ENCODE measurements at regions not wholly inside any gene's neighbourhood (a gene's known extent, or its start where the extent isn't known, plus 50 kb on each side); places are given as distances from the start of the nearest gene placed in this dataset.
A peak's percentile ranks its signal among the peaks of the same experiment; 100 is the strongest.

DNA sequence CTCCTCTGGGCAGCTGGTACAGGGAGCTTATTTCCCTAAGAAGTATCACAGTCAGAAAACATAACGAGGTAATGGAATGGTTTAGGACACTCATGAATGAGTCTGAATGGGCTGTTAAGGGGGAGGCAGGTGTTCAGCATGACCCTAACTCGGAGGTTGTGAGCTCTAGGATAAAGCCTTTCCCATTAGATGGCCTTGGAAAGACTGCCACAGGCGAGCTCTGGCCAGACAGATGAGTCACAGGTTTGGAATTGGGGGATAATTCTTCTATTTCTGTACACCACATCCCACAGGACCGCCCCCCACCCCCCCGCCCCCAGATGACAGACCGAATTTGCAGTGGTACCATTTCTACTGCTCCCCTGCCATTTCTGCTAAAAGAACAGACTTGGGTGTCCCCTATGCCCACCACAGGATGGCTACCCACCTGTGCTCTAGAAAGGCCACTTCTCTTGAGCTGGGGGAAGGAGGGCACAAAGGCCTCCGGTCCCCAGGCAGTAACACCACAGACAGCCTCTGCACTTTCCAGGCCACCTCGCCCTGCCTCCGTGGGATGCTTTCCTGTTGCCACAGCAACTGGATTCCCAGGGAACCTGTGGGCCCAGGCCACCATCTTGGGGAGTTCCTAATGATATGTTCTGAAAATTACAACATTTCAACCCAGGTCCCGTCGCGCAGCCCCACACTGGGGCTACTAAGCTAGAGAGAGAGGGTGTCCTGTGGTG lies 76.7 kb downstream of the TRIM29 start:
- no peak for DNase-seq
- Histone ChIP-seq H3K4me3 (no peak overlapping the region), H3K36me3 (no peaks in the 10 kb centered on the region), H3K9me3 (no peaks in the 10 kb centered on the region), H3K27me3 (no peaks in the 10 kb centered on the region)

DNA sequence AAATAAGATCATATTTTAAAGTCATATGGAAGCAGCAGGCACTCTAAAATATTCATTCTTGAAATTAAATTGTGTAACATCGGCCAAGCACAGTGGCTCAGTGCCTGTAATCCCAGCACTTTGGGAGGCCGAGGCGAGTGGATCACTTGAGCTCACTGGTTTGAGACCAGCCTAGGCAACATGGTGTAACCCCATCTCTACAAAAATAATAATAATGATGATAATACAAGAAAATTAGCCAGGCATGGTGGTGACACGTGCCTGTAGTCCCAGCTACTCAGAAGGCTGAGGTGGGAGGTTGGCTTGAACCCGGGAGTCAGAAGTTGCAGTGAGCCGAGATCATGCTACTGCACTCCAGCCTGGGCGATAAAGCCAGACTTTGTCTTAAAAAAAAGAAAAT lies 77.4 kb downstream of the TRIM29 start:
- Histone ChIP-seq H3K27me3 (no peaks in the 10 kb centered on the region), H3K36me3 (no peaks in the 10 kb centered on the region), H3K4me3 (no peak overlapping the region), H3K9me3 (no peaks in the 10 kb centered on the region)
- DNase-seq, result no peak

DNA sequence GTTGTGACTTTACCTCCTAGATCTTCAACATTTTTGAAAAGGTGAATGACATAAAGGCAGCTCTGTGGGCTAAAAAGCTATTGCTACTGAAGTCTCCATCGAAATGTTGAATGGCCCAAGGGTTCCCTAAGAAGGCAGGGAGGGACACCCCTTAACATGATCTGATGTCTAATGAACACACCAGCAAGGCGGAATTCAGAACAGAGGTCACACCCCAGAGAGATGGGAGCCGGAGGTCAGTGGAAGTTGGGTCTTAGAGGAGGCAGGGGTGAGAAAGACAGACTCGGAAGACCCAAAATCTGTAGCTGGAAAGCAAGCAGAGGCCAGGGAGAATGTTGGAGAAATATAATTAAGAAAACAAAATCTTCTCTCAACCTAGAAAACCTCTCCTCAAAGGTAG lies 79.0 kb downstream of the TRIM29 start:
- DNase-seq, result no peak
- no peaks in the 10 kb centered on the region for H3K27me3 ChIP-seq
- no peak overlapping the region for H3K4me3 ChIP-seq
- no peaks in the 10 kb centered on the region for H3K9me3 ChIP-seq
- no peaks in the 10 kb centered on the region for H3K36me3 ChIP-seq

DNA sequence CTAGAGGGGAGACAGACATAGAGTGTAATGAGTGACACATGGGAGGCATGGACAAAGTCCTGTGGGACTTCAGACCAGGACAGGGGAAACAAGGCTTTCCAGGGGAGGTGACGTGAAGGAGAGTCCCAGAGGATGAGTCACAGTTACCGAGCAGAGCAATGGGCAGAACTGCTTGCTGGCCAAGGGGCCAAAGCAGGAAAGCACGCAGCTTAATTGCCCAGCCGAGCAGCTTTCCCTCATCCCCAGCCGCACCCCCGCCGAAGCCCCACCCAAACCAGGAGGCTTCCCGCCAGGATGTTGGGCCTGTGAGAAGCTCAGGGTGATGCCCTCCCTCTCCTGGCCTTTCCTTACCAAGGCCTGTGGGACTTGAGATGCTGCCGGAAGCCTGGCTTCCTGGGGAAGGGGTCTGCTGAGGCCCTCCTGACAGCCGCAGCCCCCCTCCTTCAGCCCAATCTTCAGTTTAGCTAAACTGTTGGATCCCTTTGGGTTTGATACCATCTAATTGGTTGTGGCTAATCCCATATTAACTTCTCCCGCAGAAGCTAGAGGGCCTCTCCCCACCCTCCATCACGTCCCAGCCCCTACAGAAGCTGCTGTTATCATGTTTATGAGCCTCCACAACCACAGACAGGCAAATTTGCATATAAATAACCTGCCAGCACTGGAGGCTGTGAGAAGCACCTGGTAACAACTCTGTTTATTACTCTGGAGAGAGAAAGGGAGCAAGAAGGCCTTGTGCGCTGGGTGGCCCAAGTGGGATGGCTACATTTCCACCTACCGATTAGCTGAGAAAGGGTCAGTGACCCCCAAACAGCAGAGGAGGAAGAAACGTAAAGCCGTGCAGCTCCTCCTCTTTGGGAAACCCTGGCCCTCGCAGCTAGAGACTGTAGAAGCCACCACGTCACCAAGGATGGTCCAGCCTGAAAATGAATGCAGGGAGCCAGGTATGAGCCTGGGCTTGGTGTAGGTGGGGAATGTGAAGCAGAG lies 80.0 kb downstream of the TRIM29 start:
- Histone ChIP-seq H3K27me3 (no peaks in the 10 kb centered on the region), H3K9me3 (no peaks in the 10 kb centered on the region), H3K4me3 (no peak overlapping the region), H3K36me3 (no peaks in the 10 kb centered on the region)
- peak; percentile 30 for DNase-seq

DNA sequence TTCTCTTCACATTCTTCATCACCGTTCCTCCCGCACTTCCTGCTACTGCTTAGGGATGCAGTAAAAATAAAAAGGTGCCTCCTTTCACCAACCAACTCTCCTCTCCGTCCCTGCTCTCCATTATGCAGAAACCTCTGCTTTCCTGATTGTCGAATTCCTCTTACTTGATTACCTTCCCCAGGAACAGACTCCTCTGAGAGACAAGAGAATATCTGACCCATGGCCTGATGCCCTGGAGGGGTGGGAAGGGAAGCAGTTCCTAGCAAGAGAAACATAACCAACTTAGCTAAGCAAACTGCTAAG lies 80.9 kb downstream of the TRIM29 start:
- Histone ChIP-seq H3K9me3 (no peaks in the 10 kb centered on the region), H3K27me3 (no peaks in the 10 kb centered on the region), H3K36me3 (no peaks in the 10 kb centered on the region), H3K4me3 (no peak overlapping the region)
- no peak for DNase-seq

DNA sequence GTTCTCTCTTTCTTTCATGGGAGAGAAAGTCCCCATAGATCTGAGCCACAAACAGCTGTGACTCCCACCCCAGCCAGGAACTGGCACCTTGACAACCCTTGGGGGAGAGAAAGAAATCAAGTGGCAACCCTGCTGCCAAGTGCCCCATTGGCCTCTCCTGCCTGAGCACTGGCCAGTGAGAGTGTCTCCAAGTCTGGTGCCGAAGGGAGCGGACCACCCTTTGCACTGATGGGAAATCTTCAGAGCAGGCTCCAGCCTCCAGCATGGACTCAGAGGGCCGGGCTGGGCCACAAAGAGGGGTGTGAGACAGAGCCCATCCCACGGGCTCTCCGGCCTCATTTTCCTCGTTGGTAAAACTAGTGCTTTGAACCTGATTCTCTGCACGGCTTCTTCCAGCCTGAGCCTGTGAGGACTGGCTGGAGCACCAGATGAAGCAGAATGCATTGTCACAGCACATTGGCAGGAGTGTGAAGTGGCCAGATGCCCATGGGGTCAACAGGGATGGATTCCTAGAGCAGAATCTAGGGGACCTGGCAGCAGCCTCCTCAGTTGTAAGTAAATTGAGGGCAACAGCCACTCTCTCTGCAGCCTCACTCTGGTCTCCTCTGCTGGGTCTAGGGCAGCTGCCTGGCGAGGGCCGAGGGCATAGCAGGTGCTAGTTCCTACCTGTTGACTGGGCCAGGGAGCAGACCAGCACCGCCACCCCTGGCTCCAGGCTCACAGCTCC lies 81.4 kb downstream of the TRIM29 start:
- Histone ChIP-seq H3K9me3 (no peaks in the 10 kb centered on the region), H3K4me3 (no peak overlapping the region), H3K27me3 (no peaks in the 10 kb centered on the region), H3K36me3 (no peaks in the 10 kb centered on the region)
- no peak for DNase-seq

DNA sequence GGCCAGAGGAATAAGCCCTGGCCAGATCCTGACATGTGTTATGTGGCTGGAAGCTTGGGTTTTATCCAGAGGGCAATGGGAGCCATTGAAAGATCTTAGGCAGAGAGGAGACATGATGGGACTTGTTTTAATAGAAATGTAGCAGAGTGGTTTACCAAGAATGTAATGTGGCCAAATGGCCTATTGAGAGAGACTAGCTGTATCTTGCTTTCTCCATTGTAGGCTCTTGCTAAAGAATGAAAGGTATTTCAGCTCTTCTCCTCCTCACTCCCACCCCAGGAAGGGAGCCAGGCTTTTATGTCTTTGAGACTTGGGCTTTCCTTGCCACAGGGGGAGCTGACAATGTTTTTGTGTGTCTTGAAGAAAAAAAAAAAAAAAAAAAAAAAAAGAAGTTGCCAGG lies 82.3 kb downstream of the TRIM29 start:
- no peaks in the 10 kb centered on the region for H3K36me3 ChIP-seq
- H3K9me3 ChIP-seq, result no peaks in the 10 kb centered on the region
- H3K4me3 ChIP-seq, result no peak overlapping the region
- no peaks in the 10 kb centered on the region for H3K27me3 ChIP-seq
- DNase-seq, result no peak

DNA sequence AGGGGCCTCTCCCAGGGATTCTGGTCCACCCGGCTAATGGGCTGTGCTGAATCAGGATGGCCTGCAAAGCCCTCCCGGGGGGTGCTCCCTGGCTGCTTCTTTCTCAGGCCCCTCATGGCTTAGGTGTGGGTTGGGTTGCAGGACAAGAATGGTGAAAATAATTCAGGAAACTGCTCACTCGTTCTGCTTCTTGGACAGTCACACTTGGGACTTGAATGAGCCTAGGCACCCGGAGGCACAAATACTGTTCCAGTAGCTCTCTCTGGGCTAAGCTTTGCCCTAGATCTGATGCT lies 83.2 kb downstream of the TRIM29 start:
- no peaks in the 10 kb centered on the region for H3K36me3 ChIP-seq
- H3K27me3 ChIP-seq, result no peaks in the 10 kb centered on the region
- no peak for DNase-seq
- H3K4me3 ChIP-seq, result no peak overlapping the region
- H3K9me3 ChIP-seq, result no peaks in the 10 kb centered on the region

DNA sequence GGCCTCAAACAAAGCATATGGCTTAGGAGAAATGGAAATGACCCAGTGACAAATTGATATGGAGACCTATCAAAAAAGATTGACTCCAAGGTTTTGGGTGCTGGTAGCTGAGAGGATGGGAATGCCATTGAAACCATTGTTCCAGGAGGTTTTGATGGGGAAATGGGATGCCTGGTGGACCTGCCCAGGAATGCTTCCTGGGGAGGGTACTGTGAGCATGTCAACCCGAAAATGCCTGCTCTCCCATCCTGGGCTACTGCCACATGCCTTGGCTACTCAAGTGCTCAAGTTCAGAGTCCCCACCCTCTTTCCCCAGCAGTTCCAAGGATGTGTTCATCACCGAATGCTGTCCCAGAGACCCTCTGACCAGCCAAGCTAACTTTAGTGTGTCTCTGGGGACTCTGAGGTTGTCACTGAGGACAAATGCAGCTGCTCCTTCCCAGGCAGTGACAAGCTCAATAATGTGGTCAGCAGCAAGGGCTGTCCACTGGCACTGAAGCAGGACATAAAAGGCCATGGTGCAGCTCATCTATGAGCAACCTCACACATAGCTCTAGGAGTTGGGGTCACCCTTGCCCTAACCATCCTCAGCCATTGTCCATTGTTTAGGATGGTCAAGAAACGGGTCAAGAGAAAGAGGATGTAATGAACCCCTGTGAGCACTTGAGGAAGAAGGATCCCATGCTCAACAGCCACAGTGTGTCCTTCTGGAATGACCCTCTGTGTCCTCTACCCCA lies 83.7 kb downstream of the TRIM29 start:
- Histone ChIP-seq H3K27me3 (no peaks in the 10 kb centered on the region), H3K9me3 (peaks cover 3% of the 10 kb centered on the region; the same call in 1 of the 2 replicates), H3K36me3 (no peaks in the 10 kb centered on the region), H3K4me3 (no peak overlapping the region)
- no peak for DNase-seq

DNA sequence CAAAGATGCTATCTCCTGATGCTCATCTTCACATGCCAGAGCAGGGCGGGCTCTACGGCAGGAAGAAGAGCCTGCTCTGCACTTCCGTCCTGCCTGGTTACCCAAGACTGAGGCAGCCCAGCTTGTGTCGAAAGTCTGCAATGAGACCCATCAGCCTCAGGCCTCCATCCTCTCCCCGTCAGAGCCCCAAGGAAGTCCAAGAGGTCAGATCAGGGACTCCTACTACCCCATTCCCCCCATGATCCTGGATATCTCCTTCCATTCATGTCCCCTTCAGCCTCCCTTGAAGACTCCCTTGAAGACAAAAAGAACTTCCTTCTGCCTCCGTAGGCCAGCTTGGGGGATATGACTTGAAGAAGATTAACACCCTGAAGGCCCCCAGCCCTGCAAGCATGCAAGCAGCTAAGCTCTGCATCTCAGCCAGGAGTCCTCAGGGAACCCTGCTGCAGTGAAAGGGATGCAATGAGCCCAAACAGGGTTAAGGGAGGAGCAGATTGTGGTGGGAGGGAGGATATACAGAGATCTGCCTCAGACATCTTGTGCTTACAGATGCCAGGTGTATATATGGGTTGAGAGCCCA lies 85.6 kb downstream of the TRIM29 start:
- H3K27me3 ChIP-seq, result no peaks in the 10 kb centered on the region
- no peak overlapping the region for H3K4me3 ChIP-seq
- H3K9me3 ChIP-seq, result peaks cover 8% of the 10 kb centered on the region
- H3K36me3 ChIP-seq, result no peaks in the 10 kb centered on the region
- no peak for DNase-seq

DNA sequence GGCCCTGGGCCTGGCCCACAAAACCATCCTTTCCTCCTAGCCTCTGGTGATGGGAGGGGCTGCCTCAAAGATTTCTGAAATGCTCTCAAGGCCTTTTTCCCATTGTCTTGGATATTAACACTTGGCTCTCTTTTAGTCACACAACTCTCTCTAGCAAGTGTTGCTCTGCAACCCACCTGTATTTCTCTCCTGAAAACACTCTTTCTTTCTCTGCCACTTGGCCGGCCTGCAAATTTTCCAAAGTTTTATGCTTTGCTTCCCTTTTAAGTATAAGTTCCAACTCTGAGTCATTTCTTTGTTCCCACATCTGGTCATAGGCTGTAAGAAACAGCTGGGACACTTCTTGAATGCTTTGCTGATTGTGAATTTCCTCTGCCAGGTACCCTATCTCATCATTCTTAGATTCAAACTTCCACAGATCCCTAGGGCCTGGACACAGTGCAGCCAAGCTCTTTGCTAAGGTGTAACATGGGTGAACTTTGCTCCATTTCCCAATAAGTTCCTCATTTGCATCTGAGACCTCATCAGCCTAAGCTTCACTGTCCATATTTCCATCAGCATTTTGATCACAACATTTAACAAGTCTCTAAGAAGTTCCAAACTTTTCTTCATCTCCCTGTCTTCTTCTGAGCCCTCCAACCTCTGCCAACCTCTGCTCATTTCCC lies 93.8 kb downstream of the TRIM29 start:
- no peak for DNase-seq
- peaks cover 9% of the 10 kb centered on the region for H3K9me3 ChIP-seq
- no peak overlapping the region for H3K4me3 ChIP-seq
- H3K27me3 ChIP-seq, result no peaks in the 10 kb centered on the region; the same call in 1 of the 2 replicates
- H3K36me3 ChIP-seq, result no peaks in the 10 kb centered on the region

DNA sequence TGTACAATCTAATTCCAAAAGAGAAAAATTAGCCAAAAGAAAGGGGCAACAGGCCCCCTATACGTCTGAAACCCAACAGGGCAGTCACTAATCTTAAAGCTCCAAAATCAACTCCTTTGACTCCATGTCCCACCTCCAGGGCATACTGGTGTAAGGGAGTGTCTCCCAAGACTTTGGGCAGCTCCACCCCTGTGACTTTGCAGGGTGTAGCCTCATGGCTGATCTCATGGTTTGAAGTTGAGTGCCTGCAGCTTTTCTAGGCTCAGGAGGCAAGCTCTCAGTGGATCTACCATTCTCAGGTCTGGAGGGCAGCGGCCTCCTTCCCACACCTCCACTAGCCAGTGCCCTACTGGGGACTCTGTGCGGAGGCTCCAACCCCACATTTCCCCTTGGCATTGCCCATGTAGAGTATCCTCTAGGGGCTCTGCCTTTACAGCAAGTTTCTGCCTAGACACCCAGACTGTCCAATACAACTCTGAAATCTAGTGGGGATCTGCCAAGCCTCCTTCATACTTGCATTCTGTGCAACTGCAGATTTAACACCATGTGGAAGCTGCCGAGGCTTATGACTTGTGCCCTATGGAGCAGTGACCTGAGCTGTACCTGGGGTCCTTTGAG lies 94.5 kb downstream of the TRIM29 start:
- DNase-seq, result no peak
- Histone ChIP-seq H3K9me3 (peaks cover 9% of the 10 kb centered on the region), H3K36me3 (no peaks in the 10 kb centered on the region), H3K27me3 (no peaks in the 10 kb centered on the region; the same call in 1 of the 2 replicates), H3K4me3 (no peak overlapping the region)

DNA sequence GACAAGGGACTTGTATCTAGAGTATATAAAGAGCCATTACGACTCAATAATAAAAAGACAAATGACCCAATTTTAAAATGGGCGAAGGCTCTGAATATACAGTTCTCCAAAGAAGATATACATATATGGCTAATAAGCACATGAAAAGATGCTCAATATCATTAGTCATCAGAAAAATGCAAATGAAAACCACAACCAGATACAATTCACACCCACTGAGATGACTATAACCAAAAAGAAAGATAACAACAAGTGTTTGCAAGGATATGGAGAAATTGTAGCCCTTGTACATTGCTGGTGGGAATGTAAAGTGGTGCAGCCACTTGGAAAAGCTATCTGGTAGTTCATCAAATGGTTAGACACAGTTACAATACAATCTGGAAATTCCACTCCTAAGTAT lies 96.3 kb downstream of the TRIM29 start:
- no peaks in the 10 kb centered on the region; the same call in 1 of the 2 replicates for H3K27me3 ChIP-seq
- no peak overlapping the region for H3K4me3 ChIP-seq
- H3K36me3 ChIP-seq, result no peaks in the 10 kb centered on the region
- 0 out of 2 replicates have a peak, but pooled peaks cover 2% of the 10 kb centered on the region for H3K9me3 ChIP-seq
- DNase-seq, result no peak

DNA sequence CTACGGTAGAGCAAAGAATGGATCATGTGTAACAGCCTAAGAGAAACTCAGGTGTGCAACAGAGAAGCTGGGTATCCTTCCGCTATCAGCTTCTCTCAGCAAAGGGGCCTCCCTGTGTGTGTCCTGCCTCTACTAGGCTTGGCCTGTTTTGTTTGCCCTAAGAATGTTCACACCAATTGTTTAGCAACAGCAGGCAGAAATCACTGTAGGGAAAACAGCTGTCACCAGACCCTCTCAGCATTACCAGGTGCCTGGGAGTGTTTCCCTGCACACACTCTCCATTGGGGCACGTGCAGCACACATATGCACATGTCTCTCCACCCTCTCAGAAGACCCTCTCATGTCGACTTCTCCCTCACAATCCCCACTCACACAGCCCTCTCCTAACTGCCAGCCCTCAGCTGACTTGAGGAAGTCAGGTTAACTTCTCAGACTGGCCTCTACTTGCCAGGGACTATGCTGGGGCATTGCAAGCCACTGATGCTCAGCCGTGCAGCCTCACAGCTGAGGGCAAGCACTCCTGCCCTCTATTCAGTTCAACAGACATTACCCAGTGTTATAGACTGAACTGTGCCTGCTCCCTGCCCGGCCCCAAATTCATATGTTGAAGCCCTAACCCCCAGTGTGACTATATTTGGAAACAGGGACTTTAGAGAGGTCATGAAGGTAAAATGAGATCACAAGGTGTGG lies 97.6 kb downstream of the TRIM29 start:
- no peak overlapping the region for H3K4me3 ChIP-seq
- H3K27me3 ChIP-seq, result no peaks in the 10 kb centered on the region; the same call in 1 of the 2 replicates
- no peak for DNase-seq
- H3K9me3 ChIP-seq, result no peaks in the 10 kb centered on the region
- H3K36me3 ChIP-seq, result no peaks in the 10 kb centered on the region

DNA sequence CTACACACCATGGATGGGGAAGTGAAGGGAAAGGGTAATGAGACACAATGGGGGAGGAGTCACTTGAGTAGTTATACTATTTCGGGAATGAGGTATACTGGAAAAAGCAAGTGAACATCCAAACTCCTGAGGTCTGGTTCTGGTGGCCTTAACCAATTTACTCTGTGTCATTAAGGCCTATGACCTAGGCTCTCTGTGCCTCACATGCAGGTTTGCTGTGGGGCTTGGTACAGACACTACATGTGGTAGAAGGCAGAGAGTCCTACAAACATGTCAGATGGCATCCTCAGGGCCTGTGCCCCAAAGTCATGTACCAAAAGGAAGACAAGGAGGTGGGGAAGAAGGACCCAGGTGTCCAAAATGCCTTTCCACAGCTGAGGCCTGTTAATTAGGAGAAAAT lies 98.9 kb downstream of the TRIM29 start:
- DNase-seq, result no peak
- H3K9me3 ChIP-seq, result no peaks in the 10 kb centered on the region
- no peak overlapping the region for H3K4me3 ChIP-seq
- H3K36me3 ChIP-seq, result no peaks in the 10 kb centered on the region
- no peaks in the 10 kb centered on the region; the same call in 1 of the 2 replicates for H3K27me3 ChIP-seq
